ENCODE measurements at regions not wholly inside any gene's neighbourhood (a gene's known extent, or its start where the extent isn't known, plus 50 kb on each side); places are given as distances from the start of the nearest gene placed in this dataset.

GRCh38 chr15:29455530-29455929 lies 185.9 kb upstream of the NSMCE3 start:
- DNase-seq (no peak), ATAC-seq (no peak)
- Mint-ChIP-seq H3K36me3 (ENCODE audit: low read depth) (no peaks in the 10 kb centered on the region), H3K27me3 (no peaks in the 10 kb centered on the region), H3K4me1 (peaks cover 13% of the 10 kb centered on the region), H3K4me3 (no peak overlapping the region), H3K9me3 (no peaks in the 10 kb centered on the region), H3K27ac (no peak overlapping the region)

GRCh38 chr15:29455055-29455454 lies 185.4 kb upstream of the NSMCE3 start:
- Mint-ChIP-seq H3K9me3 (no peaks in the 10 kb centered on the region), H3K4me3 (no peak overlapping the region), H3K27me3 (no peaks in the 10 kb centered on the region), H3K36me3 (ENCODE audit: low read depth) (no peaks in the 10 kb centered on the region), H3K4me1 (peaks cover 13% of the 10 kb centered on the region), H3K27ac (no peak overlapping the region)
- no peak for ATAC-seq
- no peak for DNase-seq

- DNase-seq (no peak), ATAC-seq (no peak)
- Mint-ChIP-seq H3K9me3 (no peaks in the 10 kb centered on the region), H3K27me3 (no peaks in the 10 kb centered on the region), H3K36me3 (ENCODE audit: low read depth) (no peaks in the 10 kb centered on the region), H3K4me1 (peaks cover 13% of the 10 kb centered on the region), H3K27ac (no peak overlapping the region), H3K4me3 (no peak overlapping the region)
Measured at GRCh38 chr15:29454506-29454905, 184.9 kb upstream of the NSMCE3 start.

GRCh38 chr15:29452881-29453731 lies 183.5 kb upstream of the NSMCE3 start:
- DNase-seq (no peak), ATAC-seq (no peak)
- H3K27ac Mint-ChIP-seq, result no peak overlapping the region
- no peaks in the 10 kb centered on the region for H3K9me3 Mint-ChIP-seq
- H3K4me3 Mint-ChIP-seq, result no peak overlapping the region
- no peaks in the 10 kb centered on the region for H3K27me3 Mint-ChIP-seq
- no peaks in the 10 kb centered on the region for H3K36me3 Mint-ChIP-seq (ENCODE audit: low read depth)
- peaks cover 13% of the 10 kb centered on the region for H3K4me1 Mint-ChIP-seq

- H3K36me3 Mint-ChIP-seq (ENCODE audit: low read depth), result no peaks in the 10 kb centered on the region
- H3K4me3 Mint-ChIP-seq, result no peak overlapping the region
- DNase-seq (no peak), ATAC-seq (no peak)
- no peaks in the 10 kb centered on the region for H3K27me3 Mint-ChIP-seq
- H3K27ac Mint-ChIP-seq, result no peak overlapping the region
- peaks cover 13% of the 10 kb centered on the region for H3K4me1 Mint-ChIP-seq
- no peaks in the 10 kb centered on the region for H3K9me3 Mint-ChIP-seq
Measured at GRCh38 chr15:29451201-29451781, 181.7 kb upstream of the NSMCE3 start.

GRCh38 chr15:29449136-29449535 lies 179.5 kb upstream of the NSMCE3 start:
- peaks cover 13% of the 10 kb centered on the region for H3K4me1 Mint-ChIP-seq
- no peaks in the 10 kb centered on the region for H3K9me3 Mint-ChIP-seq
- DNase-seq (no peak), ATAC-seq (no peak)
- no peak overlapping the region for H3K27ac Mint-ChIP-seq
- H3K27me3 Mint-ChIP-seq, result no peaks in the 10 kb centered on the region
- H3K36me3 Mint-ChIP-seq (ENCODE audit: low read depth), result no peaks in the 10 kb centered on the region
- no peak overlapping the region for H3K4me3 Mint-ChIP-seq

GRCh38 chr15:29448320-29448719 lies 178.7 kb upstream of the NSMCE3 start:
- ATAC-seq (no peak), DNase-seq (no peak)
- Mint-ChIP-seq H3K9me3 (no peaks in the 10 kb centered on the region), H3K4me3 (no peak overlapping the region), H3K36me3 (ENCODE audit: low read depth) (no peaks in the 10 kb centered on the region), H3K27me3 (no peaks in the 10 kb centered on the region), H3K27ac (no peak overlapping the region), H3K4me1 (peaks cover 7% of the 10 kb centered on the region)

- Mint-ChIP-seq H3K27ac (no peak overlapping the region), H3K27me3 (no peaks in the 10 kb centered on the region), H3K4me1 (no peaks in the 10 kb centered on the region), H3K9me3 (no peaks in the 10 kb centered on the region), H3K4me3 (no peak overlapping the region), H3K36me3 (ENCODE audit: low read depth) (no peaks in the 10 kb centered on the region)
- DNase-seq (no peak), ATAC-seq (no peak)
Measured at GRCh38 chr15:29446480-29446879, 176.9 kb upstream of the NSMCE3 start.

GRCh38 chr15:29442532-29442931 lies 172.9 kb upstream of the NSMCE3 start:
- no peaks in the 10 kb centered on the region for H3K4me1 Mint-ChIP-seq
- no peak for ATAC-seq
- H3K9me3 Mint-ChIP-seq, result no peaks in the 10 kb centered on the region
- H3K36me3 Mint-ChIP-seq (ENCODE audit: low read depth), result no peaks in the 10 kb centered on the region
- DNase-seq, result no peak
- H3K4me3 Mint-ChIP-seq, result no peak overlapping the region
- peaks cover 3% of the 10 kb centered on the region for H3K27me3 Mint-ChIP-seq
- no peak overlapping the region for H3K27ac Mint-ChIP-seq

GRCh38 chr15:29440541-29440940 lies 170.9 kb upstream of the NSMCE3 start:
- no peaks in the 10 kb centered on the region for H3K9me3 Mint-ChIP-seq
- H3K4me1 Mint-ChIP-seq, result no peaks in the 10 kb centered on the region
- H3K27me3 Mint-ChIP-seq, result peaks cover 3% of the 10 kb centered on the region
- no peak overlapping the region for H3K4me3 Mint-ChIP-seq
- H3K36me3 Mint-ChIP-seq (ENCODE audit: low read depth), result no peaks in the 10 kb centered on the region
- no peak overlapping the region for H3K27ac Mint-ChIP-seq
- ATAC-seq (no peak), DNase-seq (no peak)

- ATAC-seq, result no peak
- H3K27me3 Mint-ChIP-seq, result peaks cover 3% of the 10 kb centered on the region
- no peak overlapping the region for H3K4me3 Mint-ChIP-seq
- no peak for DNase-seq
- no peaks in the 10 kb centered on the region for H3K9me3 Mint-ChIP-seq
- no peak overlapping the region for H3K27ac Mint-ChIP-seq
- H3K36me3 Mint-ChIP-seq (ENCODE audit: low read depth), result no peaks in the 10 kb centered on the region
- H3K4me1 Mint-ChIP-seq, result no peaks in the 10 kb centered on the region
Measured at GRCh38 chr15:29438703-29439055, 169.1 kb upstream of the NSMCE3 start.

GRCh38 chr15:29437888-29438702 lies 168.5 kb upstream of the NSMCE3 start:
- H3K27me3 Mint-ChIP-seq, result peaks cover 3% of the 10 kb centered on the region
- no peak overlapping the region for H3K27ac Mint-ChIP-seq
- no peak overlapping the region for H3K4me3 Mint-ChIP-seq
- H3K4me1 Mint-ChIP-seq, result no peaks in the 10 kb centered on the region
- H3K36me3 Mint-ChIP-seq (ENCODE audit: low read depth), result no peaks in the 10 kb centered on the region
- no peaks in the 10 kb centered on the region for H3K9me3 Mint-ChIP-seq
- ATAC-seq, result no peak
- no peak for DNase-seq

- Mint-ChIP-seq H3K4me3 (no peak overlapping the region), H3K36me3 (ENCODE audit: low read depth) (no peaks in the 10 kb centered on the region), H3K27ac (no peak overlapping the region), H3K4me1 (no peaks in the 10 kb centered on the region), H3K9me3 (no peaks in the 10 kb centered on the region), H3K27me3 (peaks cover 8% of the 10 kb centered on the region)
- DNase-seq (no peak), ATAC-seq (no peak)
Measured at GRCh38 chr15:29435811-29436210, 166.2 kb upstream of the NSMCE3 start.

GRCh38 chr15:29434280-29434679 lies 164.7 kb upstream of the NSMCE3 start:
- H3K27me3 Mint-ChIP-seq, result peaks cover 5% of the 10 kb centered on the region
- no peaks in the 10 kb centered on the region for H3K9me3 Mint-ChIP-seq
- ATAC-seq (no peak), DNase-seq (no peak)
- no peak overlapping the region for H3K27ac Mint-ChIP-seq
- H3K4me1 Mint-ChIP-seq, result no peaks in the 10 kb centered on the region
- no peak overlapping the region for H3K4me3 Mint-ChIP-seq
- H3K36me3 Mint-ChIP-seq (ENCODE audit: low read depth), result no peaks in the 10 kb centered on the region

Measured in activated naive CD8-positive, alpha-beta T cell treated with anti-CD3 and anti-CD28 coated beads, Interleukin-2, amount 50 U/mL, for 24 hours (primary cell).